HG02938 (cell line): ENCODE measurements at regions not wholly inside any gene's neighbourhood (a gene's known extent, or its start where the extent isn't known, plus 50 kb on each side); places are given as distances from the start of the nearest gene placed in this dataset.
"Not testable (repeated sequence)": the region's sequence is repeated elsewhere in the genome, so short reads cannot be mapped to it uniquely, and the experiment has no call there.

Experiments used
- ATAC-seq: cut with Tn5 transposase; IDR thresholded peaks from one replicate; pipeline ENCODE4 v1.9.1; 2021; ENCODE audit warnings: mild to moderate bottlenecking, moderate library complexity; ENCODE audit not compliant: unreplicated experiment

DNA sequence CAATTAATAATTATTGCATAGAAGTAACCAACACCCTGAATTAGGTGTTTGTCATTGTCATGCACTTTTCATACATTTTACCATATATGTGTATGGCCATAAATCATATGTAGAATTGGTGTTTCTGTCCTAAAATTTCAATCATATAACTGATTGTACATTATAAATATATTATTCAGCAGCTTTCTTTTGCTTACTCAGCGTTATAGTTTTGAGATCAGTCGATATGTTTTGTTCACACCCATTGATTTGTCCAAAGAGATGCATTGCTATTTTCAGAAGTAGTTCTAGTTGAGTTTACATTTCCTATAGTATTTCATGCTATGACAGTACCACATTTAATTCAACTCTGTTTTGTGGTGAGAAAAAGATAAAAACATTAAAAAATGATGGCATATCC is 50.5 kb upstream of the PARP4 start:
- ATAC-seq, result no peak

DNA sequence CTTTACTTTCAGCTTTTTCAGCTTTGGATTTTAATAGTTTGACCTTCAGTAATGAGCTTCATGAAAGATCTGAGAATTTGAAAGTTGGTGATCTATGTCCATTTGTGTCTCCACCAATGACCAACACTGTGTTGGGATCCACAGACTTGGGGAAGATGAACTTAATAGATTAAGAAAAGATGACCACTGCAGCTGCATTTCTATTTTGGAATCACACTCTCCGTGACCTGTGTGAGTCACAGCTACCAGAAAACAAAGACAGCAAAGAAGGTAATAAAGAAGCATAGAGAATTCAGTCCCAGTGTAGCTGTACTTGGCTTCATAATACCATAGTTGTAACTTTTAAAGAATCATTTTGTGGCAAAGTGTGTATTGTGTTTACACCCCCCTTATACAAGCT is 51.4 kb upstream of the PARP4 start:
- ATAC-seq, result not testable (repeated sequence)

DNA sequence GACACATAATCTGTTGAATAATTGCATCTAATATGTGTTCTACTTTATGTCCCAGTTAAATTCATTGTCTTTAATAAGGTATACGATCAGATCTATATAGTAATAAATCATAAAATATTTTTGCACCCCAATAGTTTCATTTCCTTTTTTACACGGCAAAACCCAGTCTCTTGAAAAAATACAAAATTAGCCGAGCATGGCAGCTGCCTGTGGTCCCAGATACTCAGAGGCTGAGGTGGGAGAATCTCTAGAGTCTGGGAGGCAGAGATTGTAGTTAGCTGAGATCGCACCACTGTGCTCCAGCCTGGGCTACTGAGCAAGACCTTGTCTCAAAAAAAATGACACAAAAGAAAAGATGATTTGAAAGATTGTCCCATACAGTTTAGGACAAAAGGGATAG is 52.3 kb upstream of the PARP4 start:
- ATAC-seq, result no peak

DNA sequence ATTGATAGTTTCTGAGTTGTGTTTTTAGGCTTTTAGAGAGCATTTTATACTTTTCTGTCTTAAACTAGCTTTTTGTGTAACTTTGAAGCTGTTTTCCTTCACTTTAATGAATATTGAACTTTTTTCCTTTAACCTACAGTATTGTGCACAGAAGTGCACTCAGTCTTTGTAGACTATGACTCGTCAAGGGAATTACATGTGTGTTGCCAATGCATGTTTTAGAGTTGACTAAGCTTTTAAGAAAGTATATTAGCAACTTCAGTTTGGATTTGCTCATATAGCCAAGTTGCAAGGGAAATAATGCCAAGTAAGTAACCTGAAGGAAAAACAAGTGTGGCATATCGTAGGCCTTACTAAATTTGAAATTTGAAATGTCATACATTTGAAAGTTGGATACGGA is 55.0 kb upstream of the PARP4 start:
- not testable (repeated sequence) for ATAC-seq

DNA sequence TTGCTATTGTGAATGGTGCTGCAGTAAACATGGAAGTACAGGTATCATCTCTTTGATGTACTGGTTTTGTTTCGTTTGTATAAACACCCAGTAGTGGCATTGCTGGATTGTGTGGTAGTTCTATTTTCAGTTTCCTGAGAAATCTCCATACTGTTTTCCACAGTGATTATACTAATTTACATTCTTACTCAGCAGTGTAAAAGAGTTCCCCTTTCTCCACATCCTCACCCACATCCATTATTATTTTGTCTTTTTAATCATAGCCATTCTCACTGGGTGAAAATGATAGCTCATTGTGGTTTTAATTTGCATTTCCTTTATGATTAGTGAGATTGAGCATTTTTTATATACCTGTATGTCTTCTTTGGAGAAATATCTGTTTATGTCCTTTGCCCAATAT is 62.3 kb upstream of the PARP4 start:
- ATAC-seq, result no peak

DNA sequence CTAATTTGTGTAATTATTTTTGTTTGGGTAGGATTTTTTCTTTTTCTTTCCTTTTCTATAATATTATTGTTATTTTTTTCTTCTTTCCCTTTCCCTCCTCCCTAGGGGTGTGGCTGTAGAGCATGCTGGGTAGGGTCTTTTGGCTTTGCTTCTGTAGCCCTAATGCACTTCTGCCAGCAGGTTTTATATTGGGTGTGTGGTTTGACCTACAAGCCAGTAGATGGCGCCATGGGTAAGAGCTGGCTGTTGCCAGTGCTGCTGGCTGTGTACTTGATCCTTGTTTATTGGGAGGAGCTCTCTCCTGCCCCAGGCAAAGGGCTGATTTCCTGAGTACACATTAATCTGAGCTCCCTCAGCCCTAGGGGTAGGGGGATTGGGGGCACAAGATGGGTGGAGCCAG is 67.7 kb upstream of the PARP4 start:
- ATAC-seq, result not testable (repeated sequence)

DNA sequence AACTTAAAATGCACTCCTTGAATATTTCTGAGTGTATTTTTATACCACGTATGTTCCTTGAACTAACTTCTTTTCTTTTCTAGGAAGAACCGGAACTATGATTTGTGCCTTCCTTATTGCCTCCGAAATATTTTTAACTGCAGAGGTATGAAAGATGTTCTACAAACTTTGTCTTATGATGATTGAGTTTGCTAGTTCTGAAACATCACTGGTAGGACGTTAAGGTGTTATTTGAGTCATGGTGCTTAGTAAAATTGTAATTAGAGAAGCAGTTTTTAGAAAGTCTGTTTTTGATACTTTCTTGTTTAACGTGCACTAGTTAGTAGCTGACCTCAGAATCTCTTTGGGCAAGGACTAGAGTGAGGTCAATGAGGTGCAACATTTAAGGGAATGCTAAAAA is 69.0 kb upstream of the PARP4 start:
- not testable (repeated sequence) for ATAC-seq

DNA sequence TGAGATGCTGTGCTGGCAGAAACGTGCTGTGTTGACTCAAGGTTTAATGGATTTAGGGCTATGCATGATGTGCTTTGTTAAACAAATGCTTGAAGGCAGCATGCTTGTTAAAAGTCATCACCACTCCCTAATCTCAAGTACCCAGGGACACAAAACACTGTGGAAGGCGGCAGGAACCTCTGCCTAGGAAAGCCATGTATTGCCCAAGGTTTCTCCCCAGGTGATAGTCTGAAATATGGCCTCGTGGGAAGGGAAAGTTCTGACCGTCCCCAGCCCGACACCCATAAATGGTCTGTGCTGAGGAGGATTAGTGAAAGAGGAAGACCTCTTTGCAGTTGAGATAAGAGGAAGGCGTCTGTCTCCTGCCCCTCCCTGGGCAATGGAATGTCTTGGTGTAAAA is 79.1 kb upstream of the PARP4 start:
- ATAC-seq, result not testable (repeated sequence)

DNA sequence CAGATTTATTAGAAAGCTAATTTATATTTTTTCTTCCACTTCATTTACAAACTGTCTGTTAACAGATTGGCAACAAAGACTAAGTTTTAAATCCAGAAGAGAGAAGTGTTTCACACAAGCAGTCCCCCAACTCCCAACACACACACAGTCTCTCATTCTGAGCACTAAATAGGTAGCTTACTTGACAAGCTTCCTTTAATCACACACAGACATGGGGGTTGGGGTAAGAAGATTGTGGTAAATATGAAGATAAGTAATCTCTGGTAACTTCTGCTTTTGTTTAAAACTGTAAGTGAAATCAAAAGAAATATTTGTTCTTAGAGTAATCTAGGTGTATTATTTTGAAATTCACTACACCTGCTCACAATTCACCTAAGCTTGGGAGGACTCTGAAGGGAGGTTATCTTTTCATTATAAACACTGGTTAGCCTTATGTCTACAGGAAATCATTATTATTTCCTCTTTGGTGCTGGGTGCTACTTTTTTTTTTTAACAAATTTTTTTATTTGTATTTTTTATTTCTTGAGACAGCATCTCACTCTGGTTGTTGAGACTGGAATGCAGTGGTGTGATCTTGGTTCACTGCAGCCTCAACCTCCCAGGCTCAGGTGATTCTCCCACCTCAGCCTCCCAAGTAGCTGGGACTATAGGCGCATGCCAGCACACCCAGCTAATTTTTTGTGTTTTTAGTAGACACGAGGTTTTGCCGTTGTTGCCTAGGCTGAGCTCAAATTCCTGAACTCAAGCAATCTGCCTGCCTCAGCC is 82.1 kb upstream of the ATP12A start:
- not testable (repeated sequence) for ATAC-seq

DNA sequence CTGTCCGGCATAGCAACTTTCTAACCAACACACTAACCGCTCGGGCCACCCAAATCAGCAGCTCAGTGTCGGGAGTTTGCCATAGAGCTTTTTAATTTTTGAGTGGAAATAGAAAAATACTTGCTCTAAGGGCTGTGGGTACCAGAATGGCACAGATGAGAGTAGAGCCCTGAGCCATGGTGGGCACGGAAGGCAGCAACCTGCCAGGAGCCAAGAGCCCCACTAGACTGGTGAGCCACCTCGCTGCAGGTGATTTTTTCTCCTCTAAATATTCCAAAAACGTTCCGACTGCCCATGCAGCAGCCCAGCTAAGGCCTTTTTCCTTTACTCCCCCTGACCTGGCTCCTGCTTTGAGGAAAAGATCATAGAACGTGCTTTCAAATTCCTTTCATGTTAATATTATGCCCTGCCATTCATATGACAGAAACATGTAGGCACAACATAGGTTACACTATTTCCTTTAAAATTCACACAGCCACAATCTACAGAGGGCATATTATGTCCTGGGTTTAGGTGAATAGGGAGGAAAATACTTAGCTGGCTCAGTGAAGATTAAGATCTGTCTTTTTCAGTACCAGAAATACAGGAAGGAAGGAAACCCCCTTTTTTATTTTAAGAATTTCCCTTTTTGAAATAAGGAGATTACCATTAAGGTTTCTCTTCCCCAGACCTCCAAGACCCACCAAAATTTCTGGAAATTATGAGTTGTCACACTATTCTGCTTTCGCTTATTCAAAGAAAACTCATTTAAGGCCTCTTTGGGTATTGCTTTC is 81.0 kb upstream of the ATP12A start:
- not testable (repeated sequence) for ATAC-seq

DNA sequence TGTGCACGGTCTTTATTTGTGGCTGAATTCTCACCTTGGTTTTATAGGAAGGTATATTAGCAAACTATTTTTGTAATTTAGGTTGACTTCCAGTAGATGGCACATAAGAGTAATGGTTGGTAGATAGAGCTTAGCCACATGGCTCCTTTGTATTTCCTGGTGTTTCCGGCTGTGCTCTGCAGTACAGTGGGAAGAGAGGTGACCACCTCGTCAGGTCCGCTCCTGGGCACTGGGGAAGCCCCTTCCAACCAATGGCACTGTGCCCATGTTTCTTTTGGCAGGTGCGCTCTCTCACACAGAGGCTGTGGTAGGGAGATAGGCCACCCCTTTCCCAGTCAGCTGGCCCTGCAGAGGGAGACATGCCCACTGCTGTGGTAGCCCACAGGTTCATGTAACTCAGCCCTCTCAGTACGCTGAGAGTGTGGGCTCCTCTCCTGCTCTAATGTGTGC is 74.3 kb upstream of the ATP12A start:
- no peak for ATAC-seq

DNA sequence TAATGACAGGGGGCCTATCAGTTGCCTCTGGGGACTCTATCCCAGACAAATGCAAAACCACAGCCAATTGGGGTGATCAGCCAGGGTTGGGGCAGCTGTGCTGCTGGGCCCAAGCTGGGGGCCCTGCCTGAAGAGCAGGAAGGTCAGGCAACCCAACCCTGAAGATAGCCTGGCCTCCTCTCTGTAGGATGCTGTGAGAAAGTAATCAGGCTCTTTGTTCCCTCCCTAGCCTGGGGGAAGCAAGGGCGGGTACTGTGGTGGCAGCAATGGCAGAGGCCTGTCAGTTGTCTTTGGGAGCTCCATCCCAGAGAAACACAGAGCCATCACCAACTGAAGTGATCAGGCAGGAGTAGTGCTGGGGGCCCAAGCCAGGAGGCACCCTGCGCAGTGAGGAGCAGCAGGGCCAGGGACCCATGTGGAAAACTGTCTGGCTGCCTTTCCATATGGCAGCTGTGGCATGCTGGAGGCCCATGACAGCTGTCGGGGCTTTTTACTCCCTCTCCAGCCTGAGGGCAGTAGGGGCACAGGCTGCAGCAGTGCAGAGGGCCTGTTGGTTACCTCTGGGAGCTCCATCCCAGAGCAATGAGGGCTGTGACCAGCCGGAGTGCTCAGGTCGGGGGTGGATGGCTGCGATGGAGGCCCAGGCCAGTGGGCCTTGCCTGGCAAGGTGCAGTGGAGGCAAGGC is 73.6 kb upstream of the ATP12A start:
- no peak for ATAC-seq

DNA sequence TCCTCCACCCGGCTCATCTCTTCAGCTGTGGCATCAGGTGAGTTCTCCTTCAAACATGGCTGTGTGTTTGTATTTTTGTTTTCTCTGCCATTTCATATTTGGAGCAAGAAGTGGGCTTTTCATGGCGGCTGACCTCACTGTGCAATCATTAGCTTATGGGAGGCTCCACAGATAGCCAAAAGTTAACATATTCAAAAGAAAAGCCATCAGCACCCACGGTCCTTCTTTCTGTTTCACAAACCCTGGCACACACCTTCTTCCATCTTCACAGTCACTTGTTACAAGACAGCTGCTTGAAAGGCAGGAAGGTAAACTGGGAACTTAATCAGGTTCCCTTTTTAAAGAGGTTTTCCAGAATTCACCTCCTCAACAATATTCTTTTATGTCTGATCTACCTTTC is 69.3 kb upstream of the ATP12A start:
- no peak for ATAC-seq

DNA sequence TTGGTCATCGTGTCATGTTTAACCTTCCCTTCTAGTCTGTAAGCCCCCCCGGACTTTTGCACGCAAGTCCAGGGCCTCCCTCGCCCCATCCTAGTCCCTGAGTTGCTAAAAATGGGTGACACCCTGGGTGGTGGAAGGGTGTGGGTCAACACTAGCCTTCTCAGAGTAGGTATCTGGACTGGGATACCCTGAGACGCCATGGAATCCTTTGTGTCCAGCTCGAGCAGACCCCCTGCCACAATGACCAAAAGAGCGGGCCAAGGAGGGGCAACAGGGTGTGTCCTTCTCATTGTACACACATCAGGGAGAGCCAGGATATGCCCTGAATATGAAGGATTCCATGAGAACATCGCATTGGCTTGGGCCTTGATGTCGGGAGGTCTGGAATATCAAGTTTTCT is 67.5 kb upstream of the ATP12A start:
- no peak for ATAC-seq

DNA sequence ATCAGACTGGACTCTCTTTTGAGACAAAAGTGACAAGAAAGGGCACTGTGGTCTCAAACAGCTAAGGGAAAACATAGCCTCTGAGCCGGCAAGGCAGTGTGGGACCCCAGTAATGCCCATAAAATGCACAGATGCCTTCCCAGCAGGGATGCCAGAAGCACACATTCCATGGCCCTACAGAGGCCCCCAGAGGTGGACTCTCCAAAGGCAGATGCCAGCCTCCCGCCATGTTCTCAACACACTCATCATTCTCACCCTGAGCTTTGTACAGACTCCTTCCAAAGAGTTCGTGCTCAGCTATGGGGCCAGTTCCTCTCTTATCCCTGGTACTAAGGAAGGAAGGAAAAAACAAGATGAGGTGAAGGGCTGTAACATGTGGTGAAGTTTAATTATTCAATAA is 67.1 kb upstream of the ATP12A start:
- no peak for ATAC-seq

DNA sequence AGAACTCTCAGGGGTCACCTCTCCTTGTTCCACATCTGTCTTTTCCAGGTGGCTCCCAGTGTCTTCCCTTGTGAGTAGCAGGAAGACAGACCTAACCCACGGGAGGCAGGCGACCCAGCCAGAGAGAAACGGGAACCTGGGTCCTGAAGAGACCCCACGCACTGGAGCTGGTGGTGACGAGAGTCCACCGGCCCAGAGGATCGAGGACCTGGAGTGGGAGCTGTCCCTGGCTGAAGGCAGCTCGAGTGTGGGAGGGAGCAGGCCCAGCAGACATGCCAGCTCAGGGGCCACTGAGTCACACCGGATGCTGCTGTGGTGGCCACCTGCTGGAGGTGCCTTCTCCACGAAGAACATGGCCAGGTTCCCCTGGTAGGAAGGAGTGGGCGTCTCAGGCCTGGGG is 66.5 kb upstream of the ATP12A start:
- no peak for ATAC-seq

DNA sequence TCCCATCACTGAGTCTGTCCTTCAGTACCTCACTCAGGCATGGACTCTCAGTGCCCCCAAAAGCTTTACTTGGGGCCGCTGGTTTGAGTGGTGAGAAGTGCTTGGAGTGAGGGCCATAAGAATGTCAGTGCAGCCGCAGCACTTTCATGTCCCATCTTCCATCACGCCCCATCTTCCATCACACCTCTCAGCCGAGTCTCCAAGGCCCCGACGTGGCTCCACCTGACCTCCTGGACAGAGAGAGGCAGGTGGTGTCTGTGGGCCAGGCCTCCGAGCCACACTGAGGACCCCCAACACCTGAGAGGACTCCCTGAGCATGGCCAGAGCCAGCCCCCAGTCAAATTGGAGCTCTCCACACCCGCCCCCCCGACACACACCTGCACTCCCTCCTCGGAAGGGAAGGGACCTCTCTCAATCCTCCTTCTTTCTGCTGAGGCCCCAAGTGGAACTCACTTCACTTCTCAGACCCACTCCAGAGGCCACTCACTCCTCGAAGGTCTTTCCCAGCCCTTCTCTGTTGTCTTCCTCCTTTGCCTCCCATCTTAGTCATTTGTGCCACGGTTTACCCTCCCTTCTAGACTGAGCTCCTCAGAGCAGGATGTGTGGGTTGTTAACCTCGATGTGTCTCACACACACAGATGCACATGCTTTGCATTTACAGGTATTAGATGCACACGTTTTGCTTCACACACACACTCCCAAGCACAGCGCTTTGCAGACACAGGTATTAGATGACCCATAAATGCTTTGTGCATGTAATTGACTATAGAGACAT is 65.7 kb upstream of the ATP12A start:
- ATAC-seq, result no peak

DNA sequence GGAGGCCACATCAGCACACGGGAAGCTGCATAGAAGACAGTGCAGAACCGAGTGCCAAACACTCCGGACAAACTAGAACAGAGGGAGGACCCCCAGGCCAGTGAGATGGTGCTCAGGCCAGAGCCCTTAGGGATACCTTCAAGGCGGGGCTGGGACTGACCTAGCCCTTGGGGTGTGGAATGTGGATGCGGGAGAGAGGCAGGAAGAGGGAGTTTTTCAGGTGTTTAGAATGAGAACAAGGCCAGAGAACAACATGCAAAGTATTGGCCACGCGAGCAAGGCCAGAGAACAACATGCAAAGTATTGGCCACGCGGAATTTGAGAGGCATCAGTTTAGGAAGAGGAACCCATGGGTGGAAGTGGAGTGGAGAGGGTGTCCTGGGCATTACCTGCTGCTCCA is 65.1 kb upstream of the ATP12A start:
- no peak for ATAC-seq

DNA sequence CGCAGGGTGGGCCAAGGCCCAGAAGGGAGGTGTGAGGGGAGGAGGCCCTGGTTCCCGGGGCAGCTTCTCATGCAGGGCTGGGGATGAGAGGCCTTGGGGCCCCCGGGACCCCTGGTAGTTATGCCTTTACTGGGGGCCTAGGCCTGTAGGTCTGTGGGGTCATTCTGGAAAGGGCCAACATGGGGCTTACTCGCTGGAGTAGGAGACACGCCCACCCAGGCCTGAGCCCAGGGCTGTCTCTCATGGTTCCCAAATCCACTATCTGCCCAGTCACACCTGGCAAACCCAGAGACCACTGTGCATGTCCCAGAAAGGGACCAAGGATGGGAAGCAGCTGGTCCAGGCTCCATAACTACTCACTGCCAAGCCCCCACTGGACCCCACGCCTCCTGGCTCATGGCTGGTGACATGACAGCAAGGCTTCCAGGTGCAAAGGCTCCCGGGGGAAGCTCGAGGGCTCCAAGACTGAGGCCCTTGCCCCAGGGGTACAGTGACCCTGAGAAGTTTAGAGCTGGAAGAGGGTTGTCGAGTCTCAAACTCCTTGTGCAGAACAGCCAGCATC is 64.2 kb upstream of the ATP12A start:
- ATAC-seq, result no peak

DNA sequence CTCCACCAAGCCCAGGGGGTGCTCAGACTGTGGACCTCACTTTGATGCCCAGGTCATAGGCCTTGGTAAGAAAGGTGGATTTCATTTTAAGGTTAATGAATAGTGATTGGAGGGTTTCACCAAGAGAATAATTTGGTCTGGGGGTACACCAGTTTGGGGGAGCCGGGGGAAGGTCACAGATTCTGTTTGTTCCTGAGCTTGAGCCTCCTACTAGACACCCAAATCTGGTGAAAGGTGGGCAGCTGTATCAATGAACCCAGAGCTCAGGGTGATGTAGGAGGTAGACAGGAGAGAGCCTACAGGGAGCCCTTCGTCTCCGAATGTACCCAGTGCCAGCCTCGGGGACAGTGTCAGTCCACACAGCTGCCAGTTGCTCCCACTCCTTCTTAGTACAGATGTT is 63.7 kb upstream of the ATP12A start:
- no peak for ATAC-seq
